ENCODE measurements at regions not wholly inside any gene's neighbourhood (a gene's known extent, or its start where the extent isn't known, plus 50 kb on each side); places are given as distances from the start of the nearest gene placed in this dataset.
"Not testable (repeated sequence)": the region's sequence is repeated elsewhere in the genome, so short reads cannot be mapped to it uniquely, and the experiment has no call there.

DNA sequence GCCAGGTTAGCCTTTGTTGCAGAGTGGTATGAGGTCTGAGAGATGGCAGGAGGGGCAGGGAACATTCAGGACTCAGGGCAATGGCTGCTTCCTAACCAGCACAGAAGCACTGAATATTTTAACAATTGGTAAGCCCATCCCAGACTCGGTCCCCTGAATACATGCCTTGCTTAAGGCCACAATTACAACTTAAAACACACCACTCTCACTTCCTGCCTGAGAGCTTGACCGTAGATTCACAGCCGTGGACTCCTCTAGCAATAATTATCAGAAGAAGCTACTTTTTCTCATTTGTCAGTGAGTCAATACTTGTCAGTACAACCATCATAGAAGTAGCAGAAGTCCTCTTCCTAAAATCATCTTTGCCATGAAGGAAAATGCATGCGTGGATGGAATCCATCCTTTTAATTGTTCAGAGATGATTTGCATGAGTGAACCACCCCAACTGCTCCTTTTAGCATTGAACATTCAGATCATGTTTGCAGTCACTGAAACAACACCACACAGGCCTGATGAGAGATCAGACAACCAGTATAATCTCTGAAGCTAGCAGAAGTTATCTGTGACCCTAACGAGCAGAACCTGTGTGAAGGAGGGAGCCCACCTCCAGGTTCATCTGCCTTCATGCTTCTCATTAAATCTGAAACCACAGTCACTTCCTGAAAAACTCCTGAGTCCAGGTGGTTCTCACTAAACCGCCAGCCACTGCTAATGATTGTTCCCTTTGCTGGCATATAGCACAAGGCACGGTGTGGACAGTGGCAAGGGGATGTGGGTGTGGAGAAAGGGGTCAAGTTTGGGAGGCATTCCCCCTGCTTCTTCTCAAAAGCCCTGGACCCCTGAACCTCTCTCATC, 333.9 kb upstream of the CNR1 start:
- peak in 1 of 3 donors; percentile 24 for DNase-seq
- Histone ChIP-seq H3K9me3 (no peaks in the 10 kb centered on the region), H3K4me3 (no peak overlapping the region), H3K27me3 (no peaks in the 10 kb centered on the region), H3K36me3 (no peaks in the 10 kb centered on the region), H3K27ac (peak overlapping the region in 1 of 4 donors; percentile 33), H3K4me1 (no peaks in the 10 kb centered on the region)
- TF ChIP-seq, protein P1, sequence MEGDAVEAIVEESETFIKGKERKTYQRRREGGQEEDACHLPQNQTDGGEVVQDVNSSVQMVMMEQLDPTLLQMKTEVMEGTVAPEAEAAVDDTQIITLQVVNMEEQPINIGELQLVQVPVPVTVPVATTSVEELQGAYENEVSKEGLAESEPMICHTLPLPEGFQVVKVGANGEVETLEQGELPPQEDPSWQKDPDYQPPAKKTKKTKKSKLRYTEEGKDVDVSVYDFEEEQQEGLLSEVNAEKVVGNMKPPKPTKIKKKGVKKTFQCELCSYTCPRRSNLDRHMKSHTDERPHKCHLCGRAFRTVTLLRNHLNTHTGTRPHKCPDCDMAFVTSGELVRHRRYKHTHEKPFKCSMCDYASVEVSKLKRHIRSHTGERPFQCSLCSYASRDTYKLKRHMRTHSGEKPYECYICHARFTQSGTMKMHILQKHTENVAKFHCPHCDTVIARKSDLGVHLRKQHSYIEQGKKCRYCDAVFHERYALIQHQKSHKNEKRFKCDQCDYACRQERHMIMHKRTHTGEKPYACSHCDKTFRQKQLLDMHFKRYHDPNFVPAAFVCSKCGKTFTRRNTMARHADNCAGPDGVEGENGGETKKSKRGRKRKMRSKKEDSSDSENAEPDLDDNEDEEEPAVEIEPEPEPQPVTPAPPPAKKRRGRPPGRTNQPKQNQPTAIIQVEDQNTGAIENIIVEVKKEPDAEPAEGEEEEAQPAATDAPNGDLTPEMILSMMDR (IDR thresholded peaks at IDR 0.05), result no peak
- no peak for TF ChIP-seq POLR2A (IDR thresholded peaks at IDR 0.05)

DNA sequence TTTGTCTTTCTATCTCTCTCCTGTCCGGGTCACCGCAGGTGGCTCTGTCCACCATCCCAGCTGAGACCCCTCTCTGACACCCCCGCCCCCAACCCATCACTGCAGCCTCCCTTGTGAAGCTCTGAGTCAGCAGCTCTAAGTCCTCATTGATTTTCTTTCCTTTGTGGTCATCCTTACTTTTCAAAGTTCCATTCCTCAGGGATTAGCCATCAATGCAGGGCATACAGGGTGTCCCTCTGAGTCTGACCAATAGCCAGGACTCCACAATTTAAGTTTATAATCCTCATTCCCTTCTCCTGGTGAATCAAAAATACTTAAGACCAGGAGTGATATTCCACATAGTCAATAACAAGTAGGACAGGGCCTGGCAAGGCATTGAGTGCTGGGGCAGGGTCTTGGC, 333.3 kb upstream of the CNR1 start:
- H3K9me3 ChIP-seq, result no peaks in the 10 kb centered on the region
- DNase-seq, result no peak
- no peak for TF ChIP-seq POLR2A (IDR thresholded peaks at IDR 0.05)
- TF ChIP-seq, protein P1 (IDR thresholded peaks at IDR 0.05), result no peak
- no peaks in the 10 kb centered on the region for H3K27me3 ChIP-seq
- H3K4me3 ChIP-seq, result no peak overlapping the region
- no peaks in the 10 kb centered on the region for H3K4me1 ChIP-seq
- no peak overlapping the region for H3K27ac ChIP-seq
- H3K36me3 ChIP-seq, result no peaks in the 10 kb centered on the region

DNA sequence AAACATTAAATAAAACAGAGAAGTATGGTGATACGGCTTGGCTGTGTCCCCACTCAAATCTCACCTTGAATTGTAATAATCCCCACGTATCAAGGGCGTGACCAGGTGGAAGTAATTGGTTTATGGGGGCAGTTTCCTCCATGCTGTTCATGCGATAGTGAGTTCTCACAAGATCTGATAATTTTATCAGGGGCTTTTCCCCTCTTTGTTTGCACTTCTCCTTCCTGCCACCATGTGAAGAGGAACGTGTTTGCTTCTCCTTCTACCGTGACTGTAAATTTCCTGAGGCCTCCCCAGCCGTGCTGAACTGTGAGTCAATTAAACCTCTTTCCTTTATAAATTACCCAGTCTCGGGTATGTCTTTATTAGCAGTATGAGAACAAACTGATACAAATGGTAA, 331.3 kb upstream of the CNR1 start:
- not testable (repeated sequence) for DNase-seq, H3K27me3 ChIP-seq, H3K36me3 ChIP-seq, H3K27ac ChIP-seq, H3K4me1 ChIP-seq, H3K4me3 ChIP-seq, H3K9me3 ChIP-seq

DNA sequence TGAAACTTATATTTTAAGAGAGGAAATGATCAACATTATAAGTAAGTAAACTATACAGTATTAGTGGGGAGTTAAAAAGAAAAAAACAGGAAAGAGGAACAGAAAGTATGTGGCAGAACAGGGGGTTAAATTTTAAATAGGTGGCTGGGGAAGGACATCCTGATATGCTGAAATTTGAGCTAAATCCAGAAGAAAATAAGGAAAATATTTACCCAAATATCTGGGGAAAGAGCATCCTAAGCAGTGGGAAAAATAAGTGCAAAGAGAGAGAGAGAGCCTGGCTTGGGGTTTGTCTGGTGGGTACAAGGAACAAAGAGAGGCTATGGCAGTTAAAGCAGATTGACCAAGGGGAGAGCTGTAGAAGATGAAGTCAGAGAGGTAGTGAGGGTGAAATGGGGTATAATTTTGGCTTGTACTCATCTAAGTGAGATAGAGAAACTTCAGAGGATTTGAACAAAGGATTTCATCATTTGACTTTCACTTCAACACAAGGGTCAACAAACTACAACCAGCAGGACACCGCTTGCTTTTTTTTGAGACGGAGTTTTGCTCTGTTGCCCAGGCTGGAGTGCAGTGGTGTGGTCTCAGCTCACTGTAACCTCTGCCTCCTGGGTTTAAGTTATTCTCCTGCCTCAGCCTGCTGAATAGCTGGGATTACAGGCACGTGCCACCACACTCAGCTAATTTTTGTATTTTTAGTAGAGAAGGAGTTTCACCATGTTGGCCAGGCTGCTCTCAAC, 328.4 kb upstream of the CNR1 start:
- H3K27me3 ChIP-seq, result no peaks in the 10 kb centered on the region
- H3K9me3 ChIP-seq, result no peaks in the 10 kb centered on the region
- H3K27ac ChIP-seq, result no peak overlapping the region
- TF ChIP-seq, protein P1 (IDR thresholded peaks at IDR 0.05), result no peak
- no peak for TF ChIP-seq POLR2A (IDR thresholded peaks at IDR 0.05)
- DNase-seq, result no peak
- no peaks in the 10 kb centered on the region for H3K36me3 ChIP-seq
- no peaks in the 10 kb centered on the region for H3K4me1 ChIP-seq
- no peak overlapping the region for H3K4me3 ChIP-seq

DNA sequence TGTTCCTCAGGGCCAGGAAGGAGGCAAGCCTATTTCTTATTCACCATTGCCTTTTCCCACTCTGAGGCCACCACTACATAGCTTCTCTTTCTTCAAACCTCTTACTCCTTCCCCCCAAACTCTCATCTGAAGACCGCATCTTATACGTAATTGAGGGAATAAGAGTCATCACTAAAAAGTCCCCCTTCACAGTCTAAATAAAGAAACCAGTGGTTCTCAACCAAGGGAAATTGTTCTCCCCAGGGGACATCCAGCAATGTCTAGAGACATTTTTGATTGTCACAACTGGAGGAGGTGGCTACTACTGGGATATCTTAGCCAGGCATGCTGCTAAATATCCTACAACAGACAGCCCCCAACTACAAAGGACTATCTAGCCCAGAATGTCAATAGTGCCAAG, 327.6 kb upstream of the CNR1 start:
- H3K27me3 ChIP-seq, result no peaks in the 10 kb centered on the region
- H3K36me3 ChIP-seq, result no peaks in the 10 kb centered on the region
- H3K9me3 ChIP-seq, result no peaks in the 10 kb centered on the region
- H3K27ac ChIP-seq, result no peak overlapping the region
- TF ChIP-seq, protein P1 (IDR thresholded peaks at IDR 0.05), result no peak
- TF ChIP-seq POLR2A (IDR thresholded peaks at IDR 0.05), result no peak
- H3K4me3 ChIP-seq, result no peak overlapping the region
- H3K4me1 ChIP-seq, result no peaks in the 10 kb centered on the region
- no peak for DNase-seq

DNA sequence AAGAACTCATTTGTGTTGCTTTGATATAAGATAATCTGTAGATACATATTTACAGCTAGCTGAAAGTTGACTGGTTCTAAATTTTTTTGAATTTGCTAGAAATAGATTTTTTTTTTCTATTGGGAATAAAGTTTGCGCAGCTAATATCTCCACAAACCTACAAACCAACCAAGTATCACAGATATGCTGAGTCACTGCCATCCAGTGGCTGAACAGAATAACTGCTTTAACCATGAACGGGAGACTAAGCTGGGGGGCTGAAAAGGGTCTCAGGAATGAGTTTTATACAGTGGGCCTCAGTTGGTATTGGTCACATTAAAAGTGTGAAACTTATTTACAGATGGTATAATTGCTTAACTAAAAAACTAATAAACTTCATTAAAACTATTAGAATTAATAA, 326.7 kb upstream of the CNR1 start:
- no peaks in the 10 kb centered on the region for H3K36me3 ChIP-seq
- H3K4me3 ChIP-seq, result no peak overlapping the region
- H3K9me3 ChIP-seq, result no peaks in the 10 kb centered on the region
- H3K27me3 ChIP-seq, result no peaks in the 10 kb centered on the region
- no peaks in the 10 kb centered on the region for H3K4me1 ChIP-seq
- TF ChIP-seq, protein P1 (IDR thresholded peaks at IDR 0.05), result no peak
- no peak for TF ChIP-seq POLR2A (IDR thresholded peaks at IDR 0.05)
- no peak for DNase-seq
- H3K27ac ChIP-seq, result no peak overlapping the region

Measured in Peyer's patch (tissue), 4 donors.